HG03095 (cell line): ENCODE measurements at regions not wholly inside any gene's neighbourhood (a gene's known extent, or its start where the extent isn't known, plus 50 kb on each side); places are given as distances from the start of the nearest gene placed in this dataset.
"Not testable (repeated sequence)": the region's sequence is repeated elsewhere in the genome, so short reads cannot be mapped to it uniquely, and the experiment has no call there.

Experiments
- ATAC-seq: cut with Tn5 transposase; IDR thresholded peaks from one replicate; pipeline ENCODE4 v1.9.1; 2021; ENCODE audit warnings: moderate library complexity; ENCODE audit not compliant: unreplicated experiment

DNA sequence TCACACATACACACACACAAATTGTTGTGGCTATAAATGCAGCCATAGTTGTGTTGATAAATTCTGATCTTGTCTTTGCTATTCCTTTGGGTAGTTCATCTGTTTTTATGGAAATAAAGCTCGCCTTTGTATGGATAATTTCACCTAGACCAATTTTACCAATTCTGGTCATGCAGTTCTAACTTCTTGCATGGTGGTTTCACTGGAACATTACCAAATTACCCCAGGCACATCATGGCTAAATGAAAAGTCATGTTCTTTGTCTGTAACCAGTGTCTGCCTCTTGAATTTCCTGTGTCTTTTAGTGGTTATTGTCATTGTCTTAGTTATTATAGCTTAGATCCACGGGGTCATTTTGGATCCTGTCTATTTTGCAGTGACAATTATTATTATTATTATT is 50.3 kb upstream of the TMC1 start:
- ATAC-seq = no peak

DNA sequence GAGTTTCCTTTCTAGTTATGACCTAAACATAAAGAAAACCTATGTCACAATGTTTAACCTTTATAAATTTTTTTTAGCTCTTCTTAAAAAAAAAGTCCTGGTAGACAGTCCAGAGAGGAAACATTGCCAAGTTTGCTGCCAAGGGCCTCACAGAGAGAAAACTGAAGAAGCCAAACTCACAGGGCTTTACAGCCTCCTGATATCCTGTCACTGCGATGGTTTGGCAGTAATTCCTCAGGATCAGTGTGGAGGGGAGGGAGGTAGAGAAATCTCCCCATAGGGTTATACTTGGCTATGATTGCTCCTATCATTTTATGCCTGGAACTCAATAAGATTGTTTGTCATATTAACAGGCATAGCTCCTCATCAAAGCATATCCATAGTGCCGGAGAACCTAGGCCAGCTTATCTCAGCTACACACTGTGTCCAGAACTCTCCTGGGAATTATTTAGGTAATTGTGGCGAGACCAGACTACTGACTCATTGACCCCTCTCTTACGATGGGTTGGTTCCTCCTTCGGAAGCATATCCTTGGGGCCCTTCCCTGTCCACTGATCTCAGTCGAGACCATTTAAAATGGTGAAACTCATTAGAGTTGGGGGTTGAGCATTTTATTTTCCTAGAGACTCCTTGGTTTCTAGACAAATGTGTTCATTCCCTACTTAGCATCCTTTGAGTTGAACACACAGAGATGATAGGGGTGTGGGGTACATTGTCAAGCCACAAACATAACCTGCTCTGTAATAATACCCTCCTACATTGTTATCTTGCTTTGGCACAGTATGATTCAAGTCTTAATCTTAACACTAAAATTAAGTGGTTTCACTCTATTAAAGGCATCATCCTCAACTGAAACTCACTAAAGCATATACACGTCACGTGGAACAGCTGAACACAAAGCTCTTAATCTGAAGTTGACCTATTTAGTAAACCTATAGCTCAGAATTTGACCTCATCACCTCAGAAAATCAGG is 53.4 kb upstream of the TMC1 start:
- no peak for ATAC-seq

DNA sequence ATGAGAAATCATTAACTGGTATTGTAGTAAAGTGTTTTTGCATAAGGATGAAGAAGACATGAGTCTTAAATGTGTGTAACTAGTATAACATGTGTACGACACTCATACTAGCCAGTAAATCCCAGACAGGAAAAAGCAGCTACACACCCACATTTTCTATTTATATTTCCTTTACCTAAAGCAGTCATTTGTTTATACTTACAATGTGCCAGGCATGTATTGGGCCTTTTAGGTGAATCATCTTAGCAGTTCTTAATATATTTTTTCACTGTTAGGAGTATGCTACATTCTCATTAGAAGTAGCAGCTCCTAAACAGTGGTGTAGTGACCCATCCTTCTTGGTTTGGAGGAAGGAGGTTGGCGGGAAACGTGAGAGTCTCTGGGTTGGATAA is 55.8 kb upstream of the TMC1 start:
- no peak for ATAC-seq

DNA sequence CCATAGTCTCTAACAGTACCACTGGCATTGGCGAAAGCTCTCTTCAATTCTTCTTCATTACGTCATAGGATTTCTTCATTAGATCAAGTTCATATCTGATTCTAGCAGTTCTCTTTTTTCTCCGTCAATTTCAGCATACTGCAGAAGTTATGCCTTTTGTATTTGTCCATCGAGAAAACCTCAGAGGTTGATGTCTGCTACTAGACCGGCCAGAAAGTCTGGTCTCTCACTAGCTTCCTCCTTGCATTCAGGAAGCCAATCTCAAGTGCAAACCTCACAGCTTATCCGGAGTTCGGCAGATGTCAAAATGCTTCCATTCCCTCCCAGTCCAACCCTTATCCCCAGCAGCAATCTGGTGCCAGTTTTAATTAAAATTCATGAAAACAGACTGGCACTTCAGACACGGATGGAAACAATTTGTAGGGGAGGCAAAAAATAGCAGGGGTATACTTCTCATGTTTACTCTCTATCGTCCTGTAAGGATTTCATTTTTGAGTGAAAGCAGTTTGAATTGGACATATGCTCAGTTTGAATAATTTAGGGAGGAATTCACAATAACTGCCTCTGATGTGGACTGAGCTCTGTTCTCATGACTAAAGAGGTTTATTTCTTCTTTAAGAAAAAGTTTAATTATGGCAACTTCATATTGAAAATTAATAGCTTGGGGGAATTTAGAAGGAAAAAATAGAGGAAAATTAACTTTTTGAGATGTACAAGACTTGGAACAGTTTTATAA is 56.4 kb upstream of the TMC1 start:
- ATAC-seq = no peak

DNA sequence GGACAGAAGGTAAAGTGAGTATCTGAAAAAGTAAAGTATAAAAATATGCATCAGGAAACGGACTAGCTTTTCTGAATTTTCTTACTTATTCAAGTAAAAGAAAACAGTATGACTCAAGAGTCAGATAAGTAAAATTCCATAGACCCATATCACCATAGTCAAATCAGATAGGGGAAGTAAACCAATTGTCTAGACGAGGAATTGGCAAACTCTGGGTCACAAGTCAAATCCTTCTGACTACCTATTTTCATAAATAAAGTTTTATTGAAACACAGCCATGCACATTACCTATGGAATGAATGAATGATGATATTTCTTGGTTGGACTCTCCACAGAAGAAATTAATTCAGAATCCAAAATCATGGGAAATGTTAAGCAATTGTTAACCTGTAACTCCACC is 59.1 kb upstream of the TMC1 start:
- no peak for ATAC-seq

DNA sequence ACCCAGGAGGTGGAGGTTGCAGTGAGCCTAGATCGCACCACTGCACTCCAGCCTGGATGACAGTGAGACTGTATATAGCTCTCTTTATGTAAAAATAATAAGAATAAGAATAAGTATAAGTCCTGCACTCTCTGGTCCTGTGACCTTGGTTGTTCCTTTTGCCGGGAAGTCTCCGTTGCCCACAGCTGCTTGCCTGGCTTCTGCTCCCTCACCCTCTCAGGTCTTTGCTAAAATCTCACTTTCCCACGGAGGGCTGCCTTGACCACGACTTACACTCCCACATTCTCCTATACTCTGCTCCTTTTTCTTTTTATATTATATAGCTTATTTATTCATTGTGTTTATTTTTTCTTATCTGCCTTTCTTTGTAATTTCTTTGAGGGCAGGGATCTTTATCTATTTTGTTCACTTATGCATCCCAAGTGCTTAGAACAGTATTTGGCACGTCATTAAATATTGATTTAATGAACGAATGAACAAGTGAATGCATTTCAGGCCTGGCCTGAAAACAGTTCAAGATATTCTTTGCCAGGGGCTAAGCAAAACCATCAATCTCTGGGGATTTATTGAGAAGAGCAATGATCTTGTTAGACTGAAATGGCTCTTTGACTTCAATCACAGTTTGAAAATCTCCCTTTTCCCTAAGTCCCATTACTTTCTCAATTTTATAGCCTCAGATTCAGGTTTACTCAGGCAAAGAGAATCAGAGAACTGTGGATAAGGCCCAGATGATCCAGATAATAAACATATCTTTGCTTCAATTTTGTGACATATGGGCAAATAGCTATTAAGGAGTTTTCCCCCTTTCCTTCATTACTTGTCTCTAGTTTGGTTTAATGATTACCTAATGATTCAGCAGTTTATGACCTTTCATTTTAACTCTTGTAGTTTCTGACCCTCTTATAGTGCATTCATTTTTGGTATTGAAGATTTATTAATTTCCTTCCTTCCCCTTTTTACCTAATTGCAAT is 60.8 kb upstream of the TMC1 start:
- ATAC-seq = no peak

DNA sequence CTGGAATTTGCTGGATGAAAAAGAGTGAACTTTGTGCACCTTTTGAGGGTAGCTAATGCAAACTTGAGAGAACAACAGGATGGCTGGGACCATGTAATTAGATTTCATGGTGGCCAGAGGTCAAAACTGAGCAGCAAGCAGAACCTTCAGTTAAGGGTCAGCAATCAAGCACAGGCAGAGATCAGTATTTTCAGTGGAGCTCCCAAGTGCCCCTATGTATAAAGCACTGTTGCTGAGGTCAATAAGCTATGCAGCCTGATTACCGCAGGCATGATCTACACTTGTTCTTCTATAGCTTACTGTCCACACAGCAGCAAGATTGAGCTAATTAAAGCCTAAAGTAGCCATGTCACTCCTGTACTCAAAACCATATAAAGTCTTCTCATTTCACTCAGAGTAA is 62.1 kb upstream of the TMC1 start:
- ATAC-seq = no peak

DNA sequence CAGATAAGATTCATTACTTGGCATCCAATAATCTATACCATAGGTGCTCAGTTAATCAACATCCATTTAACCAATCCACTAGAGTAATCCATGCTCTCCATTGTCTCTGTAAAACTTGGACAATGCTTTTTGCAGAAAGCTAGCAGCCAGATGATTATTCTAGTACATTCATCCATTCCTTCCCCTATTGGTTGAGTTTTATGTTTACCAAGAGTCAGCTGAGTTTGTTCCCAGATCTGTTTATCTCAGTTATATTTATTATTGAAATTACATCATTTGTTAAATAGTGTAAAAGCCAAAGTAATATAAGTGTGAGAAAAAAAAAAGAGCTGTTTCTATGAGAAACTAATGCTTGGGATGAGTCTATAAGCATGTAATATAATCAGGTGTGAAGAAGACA is 63.3 kb upstream of the TMC1 start:
- ATAC-seq = no peak

DNA sequence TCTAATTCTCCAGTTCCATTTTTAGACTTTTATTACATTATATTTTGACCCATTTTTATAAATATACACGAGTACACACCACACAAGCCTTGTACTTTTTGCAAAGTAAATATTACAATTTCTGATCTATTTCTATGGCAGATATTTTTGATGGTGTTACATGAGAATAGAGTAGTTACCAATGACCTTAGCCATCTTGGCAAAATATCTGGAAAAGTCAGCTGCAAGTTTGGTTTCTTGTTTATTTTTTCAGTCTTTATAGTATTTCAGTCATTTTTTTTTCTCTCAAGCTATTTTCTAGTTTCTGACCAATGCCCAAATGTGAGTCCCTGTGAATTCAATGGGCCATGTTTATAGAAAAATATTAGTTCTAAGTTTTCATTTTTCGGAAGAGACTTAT is 64.0 kb upstream of the TMC1 start:
- no peak for ATAC-seq

DNA sequence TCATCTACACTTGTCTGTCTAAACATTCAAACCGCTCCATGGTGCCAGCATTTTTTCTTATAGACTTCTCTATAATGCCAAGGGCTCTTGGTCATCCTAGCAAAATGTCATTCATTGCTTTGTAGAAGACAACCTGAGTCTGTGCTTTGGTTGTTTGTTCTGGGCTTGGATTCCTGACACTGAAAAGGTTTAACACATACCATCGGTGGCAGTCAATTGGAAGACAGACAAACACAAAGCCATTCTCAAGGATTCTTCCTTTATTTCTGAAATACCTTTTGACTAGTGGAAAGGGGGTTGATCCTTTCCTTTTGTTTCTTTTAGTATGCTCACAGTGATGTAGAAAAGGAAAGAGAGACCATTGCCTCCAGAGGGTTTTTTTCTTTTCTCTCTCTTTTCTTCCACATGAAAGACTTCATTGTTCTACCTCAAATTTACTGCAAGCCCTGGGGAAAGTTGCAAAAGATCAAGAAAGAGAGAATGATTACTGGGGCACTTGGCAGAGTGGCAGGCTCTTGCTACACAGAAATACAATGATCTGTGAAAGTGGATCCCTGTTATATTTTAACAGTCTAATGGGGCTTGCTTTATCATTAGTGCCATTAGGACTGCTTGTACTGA is 66.4 kb upstream of the TMC1 start:
- ATAC-seq = no peak

DNA sequence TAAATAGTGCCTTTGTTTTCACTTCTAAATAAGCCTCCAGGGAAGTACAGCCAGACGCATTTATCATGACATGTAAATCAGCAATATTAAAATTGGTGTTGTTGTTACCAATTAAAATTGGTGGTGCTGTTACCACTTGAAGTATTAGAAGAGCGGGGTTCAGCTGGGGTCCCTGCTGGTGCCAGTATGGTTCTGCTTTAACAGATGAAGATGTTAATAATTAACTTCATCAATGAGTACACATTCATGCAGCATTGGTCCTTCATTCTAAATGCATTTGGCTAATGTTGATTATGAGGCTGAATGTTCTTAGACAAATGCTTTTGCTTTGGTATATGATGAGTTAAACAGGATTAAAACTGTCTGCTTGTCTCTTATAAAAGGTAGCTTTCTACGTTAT is 67.6 kb upstream of the TMC1 start:
- no peak for ATAC-seq

DNA sequence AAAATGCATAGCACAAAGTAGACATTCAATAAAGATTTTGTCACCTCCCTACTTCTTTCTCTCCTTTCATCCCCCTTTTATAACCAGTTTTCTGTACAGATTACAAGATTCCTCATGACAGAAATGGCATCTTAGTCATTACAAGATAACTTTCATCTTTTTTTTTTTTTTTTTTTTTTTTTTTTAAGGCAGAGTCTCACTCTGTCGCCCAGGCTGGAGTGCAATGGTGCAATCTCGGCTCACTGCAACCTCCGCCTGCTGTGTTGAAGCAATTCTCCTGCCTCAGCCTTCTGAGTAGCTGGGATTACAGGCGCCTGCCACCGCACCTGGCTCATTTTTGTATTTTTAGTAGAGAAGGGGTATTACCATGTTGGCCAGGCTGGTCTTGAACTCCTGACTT is 75.2 kb upstream of the TMC1 start:
- not testable (repeated sequence) for ATAC-seq

DNA sequence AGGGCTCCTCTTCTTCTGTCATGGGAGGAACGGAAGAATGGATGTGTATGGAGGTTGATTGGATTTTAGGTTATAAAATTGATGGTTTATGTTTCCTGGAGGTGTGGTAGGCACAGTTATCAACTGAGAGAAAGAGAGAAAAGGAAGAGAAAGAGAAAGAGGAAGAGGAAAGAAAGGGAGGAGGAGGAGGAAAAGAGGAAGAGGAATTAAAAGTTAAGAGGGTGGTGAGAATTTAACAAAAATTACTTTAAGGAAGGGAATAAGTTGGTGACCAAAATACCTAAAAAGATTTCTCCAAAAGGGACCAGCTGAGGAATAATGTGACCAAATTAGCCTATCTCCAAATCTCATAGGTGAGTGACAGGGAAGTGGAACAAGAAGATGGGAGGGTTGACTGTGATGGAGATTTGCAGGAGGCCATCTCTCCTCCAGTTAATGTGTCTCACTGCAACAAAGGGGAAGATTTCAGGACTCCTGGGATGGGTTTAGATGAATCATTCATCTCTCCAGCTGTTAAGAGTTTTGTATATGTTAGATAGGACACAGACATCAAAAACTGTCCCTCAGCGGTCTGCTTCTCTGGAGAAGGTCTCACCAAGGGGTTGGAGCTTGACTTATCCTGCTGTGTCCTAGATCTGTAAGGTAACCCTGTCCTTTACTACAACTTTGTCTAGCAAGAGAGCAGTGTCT is 76.0 kb upstream of the TMC1 start:
- ATAC-seq = no peak

DNA sequence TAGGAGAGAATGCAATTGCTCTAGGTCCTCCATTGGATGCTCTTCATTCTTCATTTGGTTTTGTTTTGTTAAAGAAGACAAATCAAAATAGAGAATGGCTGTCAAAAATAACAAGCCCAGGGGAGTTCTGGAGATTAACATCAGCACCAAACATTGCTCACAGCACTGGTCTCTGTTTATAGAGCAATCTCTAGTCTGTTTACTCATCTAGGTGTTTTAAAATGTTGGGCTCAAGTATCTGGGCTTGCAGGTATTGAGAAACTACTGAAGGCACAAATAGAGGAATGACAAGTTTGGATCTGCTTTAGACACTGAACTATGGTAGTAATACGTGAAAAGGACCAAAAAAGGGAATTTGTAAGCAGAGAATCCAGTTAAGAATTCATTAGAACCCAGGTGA is 77.0 kb upstream of the TMC1 start:
- ATAC-seq = no peak

DNA sequence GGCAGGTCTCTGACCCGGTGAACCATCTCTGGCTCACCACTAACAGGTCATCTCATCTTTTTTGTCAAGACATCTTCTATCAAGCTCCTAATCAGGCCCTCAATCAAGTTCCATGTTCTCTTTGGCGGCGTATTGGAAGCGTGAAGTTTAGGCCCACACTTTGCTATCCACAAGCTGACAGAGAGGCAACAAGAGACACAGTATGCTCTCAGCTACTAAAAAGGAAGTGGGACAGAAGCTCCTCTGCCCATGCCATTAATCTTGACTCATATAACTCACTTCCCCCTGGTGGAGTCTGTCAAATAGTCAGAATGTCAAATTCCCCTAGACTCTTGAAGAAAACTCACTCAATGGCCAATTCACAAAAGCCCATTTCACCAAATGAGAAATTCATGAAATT is 77.6 kb upstream of the TMC1 start:
- peak; percentile 95 for ATAC-seq

DNA sequence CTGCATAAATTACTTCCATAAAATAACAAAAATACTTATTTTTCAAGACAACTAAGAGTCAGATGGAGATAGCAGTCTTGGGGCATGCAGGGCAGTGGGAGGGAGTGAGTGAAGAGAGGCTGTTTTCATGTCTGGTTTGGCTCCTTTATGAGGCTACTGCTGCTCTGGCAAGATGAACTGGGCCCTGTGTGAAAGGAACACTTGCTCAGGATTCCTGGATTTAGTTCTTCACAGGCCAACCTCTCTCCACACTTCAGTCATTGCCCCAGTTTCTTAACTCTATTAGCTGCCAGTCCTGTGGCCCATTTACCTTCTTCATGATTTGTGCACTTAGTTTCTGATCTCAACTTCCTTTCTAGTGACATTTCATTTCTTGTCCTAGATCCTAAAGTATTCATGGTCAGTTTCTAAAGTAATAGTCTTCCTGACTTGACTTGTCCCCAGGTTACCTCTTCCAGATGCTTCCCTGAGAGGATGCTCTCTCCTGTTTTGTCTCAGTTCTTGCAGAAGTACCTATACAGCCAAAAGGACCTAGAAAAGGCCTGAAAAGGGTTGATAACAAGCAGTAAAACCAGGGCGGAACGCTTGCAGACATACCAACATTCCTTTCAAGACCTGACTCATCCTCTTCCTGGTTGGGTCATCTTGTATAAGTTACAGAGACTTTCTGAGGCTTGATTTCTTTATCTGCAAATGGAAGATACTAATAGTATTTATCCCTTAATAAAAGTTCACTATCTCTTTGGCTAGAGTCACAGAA is 77.0 kb upstream of the ZFAND5 start:
- no peak for ATAC-seq

DNA sequence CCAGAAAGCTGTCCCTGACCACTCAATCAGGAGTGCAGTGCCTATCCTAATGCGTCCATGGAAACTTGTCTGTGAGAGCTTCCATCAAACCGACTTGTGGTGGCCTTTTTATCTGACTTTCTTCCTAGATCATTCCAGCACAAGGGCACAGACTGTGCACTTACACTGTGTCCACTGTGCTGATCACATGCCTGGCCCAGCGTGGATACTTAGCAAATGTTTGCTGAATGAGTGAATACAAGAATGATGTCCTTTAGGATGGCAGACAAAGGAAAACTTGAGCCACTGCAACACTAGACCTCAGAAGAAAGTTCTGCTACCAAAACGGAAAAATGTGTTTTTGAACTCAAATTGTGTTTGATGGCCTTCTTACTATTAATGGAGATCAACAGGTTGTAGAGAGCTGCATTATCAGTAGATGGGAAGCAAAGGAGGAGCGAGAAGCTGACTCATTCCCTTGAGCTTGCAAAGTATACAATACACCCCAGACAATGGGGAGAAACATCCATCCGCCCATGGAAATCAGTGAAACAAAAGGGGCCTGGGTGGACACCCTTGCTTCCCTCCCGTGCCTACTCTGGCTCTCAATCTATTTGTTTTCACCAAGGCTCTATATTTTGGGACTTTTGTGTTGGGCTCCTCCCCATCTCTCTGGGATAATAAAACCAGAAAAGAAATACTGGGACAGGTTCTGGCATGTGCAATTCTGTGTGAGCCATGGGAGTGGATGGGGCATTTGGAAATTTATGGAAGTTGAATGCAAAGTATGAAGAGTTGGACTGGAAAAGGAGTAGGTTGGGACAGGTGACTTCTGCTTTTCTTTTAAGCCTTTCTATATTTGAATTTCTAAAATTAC is 76.2 kb upstream of the ZFAND5 start:
- no peak for ATAC-seq

DNA sequence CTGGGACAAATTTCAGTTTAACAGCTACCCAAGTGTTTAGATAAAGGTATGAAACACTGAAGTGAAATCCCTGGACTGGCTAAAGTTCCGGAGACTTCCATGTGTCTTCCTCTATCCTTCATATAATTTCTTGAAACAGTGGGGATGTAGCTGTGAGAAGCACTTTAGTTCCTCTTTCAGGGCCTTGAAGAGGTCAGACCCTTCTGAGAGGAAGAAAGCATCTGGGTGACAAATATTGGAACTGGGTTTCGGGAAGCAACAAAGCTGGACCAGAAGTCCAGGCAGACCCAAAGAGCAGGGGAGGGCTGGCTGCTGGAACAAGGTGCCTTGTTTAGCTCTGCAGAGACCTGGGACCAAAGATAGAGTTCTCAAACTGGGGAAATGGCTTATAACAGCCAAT is 75.4 kb upstream of the ZFAND5 start:
- ATAC-seq = no peak
